ENCODE measurements at regions not wholly inside any gene's neighbourhood (a gene's known extent, or its start where the extent isn't known, plus 50 kb on each side); places are given as distances from the start of the nearest gene placed in this dataset.

GRCh38 chr7:85699482-85699881, 512.6 kb upstream of the SEMA3D start:
- TF ChIP-seq POLR2A (IDR thresholded peaks at IDR 0.05), result no peak
- no peak for TF ChIP-seq CTCF (IDR thresholded peaks at IDR 0.05 in 8 of 11, conservative IDR thresholded peaks at IDR 0.05 in 3 of 11)

All from spleen (tissue), 7 donors.